ENCODE measurements at regions not wholly inside any gene's neighbourhood (a gene's known extent, or its start where the extent isn't known, plus 50 kb on each side); places are given as distances from the start of the nearest gene placed in this dataset.

GRCh38 chr7:24406789-24407299 is 122.9 kb downstream of the NPY start:
- H3K4me3 Mint-ChIP-seq, result no peak overlapping the region
- no peak overlapping the region for H3K27ac Mint-ChIP-seq
- H3K4me1 Mint-ChIP-seq, result peaks cover 6 to 10% (median 8%) of the 10 kb centered on the region in 3 donors
- H3K9me3 Mint-ChIP-seq, result no peaks in the 10 kb centered on the region
- H3K36me3 Mint-ChIP-seq, result peaks cover 2% of the 10 kb centered on the region
- peaks cover 4% of the 10 kb centered on the region for H3K27me3 Mint-ChIP-seq

- Mint-ChIP-seq H3K4me3 (no peak overlapping the region), H3K4me1 (peaks cover 3 to 7% (median 5%) of the 10 kb centered on the region in 3 donors), H3K36me3 (peaks cover 4% of the 10 kb centered on the region), H3K27ac (no peak overlapping the region), H3K9me3 (peaks cover 0 to 5% (median 0%) of the 10 kb centered on the region in 3 donors), H3K27me3 (peaks cover 3% of the 10 kb centered on the region)
These were observed 124.0 kb downstream of the NPY start for GRCh38 chr7:24407965-24408364.

GRCh38 chr7:24408798-24409430 is 124.9 kb downstream of the NPY start:
- peaks cover 0 to 14% (median 2%) of the 10 kb centered on the region in 3 donors for H3K9me3 Mint-ChIP-seq

GRCh38 chr7:24409431-24410024 is 125.5 kb downstream of the NPY start:
- H3K27me3 Mint-ChIP-seq, result peaks cover 3% of the 10 kb centered on the region
- peaks cover 7% of the 10 kb centered on the region for H3K36me3 Mint-ChIP-seq
- no peak overlapping the region for H3K27ac Mint-ChIP-seq

More at GRCh38 chr7:24408798-24409430, 124.9 kb downstream of the NPY start:
- Mint-ChIP-seq H3K27me3 (peaks cover 3% of the 10 kb centered on the region), H3K4me1 (peaks cover 3 to 7% (median 5%) of the 10 kb centered on the region in 3 donors), H3K4me3 (no peak overlapping the region), H3K27ac (no peak overlapping the region), H3K36me3 (peaks cover 7% of the 10 kb centered on the region)

GRCh38 chr7:24411226-24411625 is 127.2 kb downstream of the NPY start:
- Mint-ChIP-seq H3K4me1 (peaks cover under 1 to 2% (median 1%) of the 10 kb centered on the region in 3 donors), H3K9me3 (peaks cover 0 to 19% (median 6%) of the 10 kb centered on the region in 3 donors), H3K4me3 (no peak overlapping the region), H3K27me3 (peaks cover 3% of the 10 kb centered on the region), H3K27ac (no peak overlapping the region), H3K36me3 (peaks cover 7% of the 10 kb centered on the region)

More at GRCh38 chr7:24409431-24410024, 125.5 kb downstream of the NPY start:
- peaks cover 3 to 7% (median 5%) of the 10 kb centered on the region in 3 donors for H3K4me1 Mint-ChIP-seq
- no peak overlapping the region for H3K4me3 Mint-ChIP-seq
- H3K9me3 Mint-ChIP-seq, result peaks cover 0 to 19% (median 6%) of the 10 kb centered on the region in 3 donors

- Mint-ChIP-seq H3K36me3 (peaks cover 2% of the 10 kb centered on the region), H3K9me3 (peaks cover 0 to 16% (median 6%) of the 10 kb centered on the region in 3 donors), H3K4me1 (no peaks in the 10 kb centered on the region), H3K27ac (no peak overlapping the region), H3K27me3 (no peaks in the 10 kb centered on the region), H3K4me3 (no peak overlapping the region)
These were observed 133.6 kb downstream of the NPY start for GRCh38 chr7:24417526-24418120.

- no peak overlapping the region for H3K27ac Mint-ChIP-seq
- no peak overlapping the region for H3K4me3 Mint-ChIP-seq
- H3K36me3 Mint-ChIP-seq, result no peaks in the 10 kb centered on the region
- no peaks in the 10 kb centered on the region for H3K27me3 Mint-ChIP-seq
- H3K9me3 Mint-ChIP-seq, result peaks cover 0 to 3% (median 3%) of the 10 kb centered on the region in 3 donors
- H3K4me1 Mint-ChIP-seq, result no peaks in the 10 kb centered on the region
These were observed 135.1 kb downstream of the NPY start for GRCh38 chr7:24419077-24419476.

GRCh38 chr7:24419511-24419910 is 135.5 kb downstream of the NPY start:
- no peaks in the 10 kb centered on the region for H3K9me3 Mint-ChIP-seq
- no peaks in the 10 kb centered on the region for H3K4me1 Mint-ChIP-seq
- no peaks in the 10 kb centered on the region for H3K36me3 Mint-ChIP-seq
- no peak overlapping the region for H3K27ac Mint-ChIP-seq
- no peak overlapping the region for H3K4me3 Mint-ChIP-seq
- no peaks in the 10 kb centered on the region for H3K27me3 Mint-ChIP-seq

- Mint-ChIP-seq H3K27ac (no peak overlapping the region), H3K4me1 (no peaks in the 10 kb centered on the region), H3K4me3 (no peak overlapping the region), H3K9me3 (peaks cover 3 to 10% (median 6%) of the 10 kb centered on the region in 3 donors), H3K36me3 (peaks cover 3% of the 10 kb centered on the region), H3K27me3 (peaks cover 1% of the 10 kb centered on the region)
These were observed 138.5 kb downstream of the NPY start for GRCh38 chr7:24422441-24423010.

- H3K36me3 Mint-ChIP-seq, result peaks cover 3% of the 10 kb centered on the region
- peaks cover 1% of the 10 kb centered on the region for H3K27me3 Mint-ChIP-seq
- no peak overlapping the region for H3K4me3 Mint-ChIP-seq
- H3K27ac Mint-ChIP-seq, result no peak overlapping the region
- no peaks in the 10 kb centered on the region for H3K4me1 Mint-ChIP-seq
- H3K9me3 Mint-ChIP-seq, result peaks cover 3 to 10% (median 6%) of the 10 kb centered on the region in 3 donors
These were observed 141.7 kb downstream of the NPY start for GRCh38 chr7:24425664-24426063.

GRCh38 chr7:24427048-24427447 is 143.1 kb downstream of the NPY start:
- Mint-ChIP-seq H3K36me3 (peaks cover 3% of the 10 kb centered on the region), H3K4me1 (no peaks in the 10 kb centered on the region), H3K27ac (no peak overlapping the region), H3K9me3 (peaks cover 3 to 10% (median 6%) of the 10 kb centered on the region in 3 donors), H3K4me3 (no peak overlapping the region), H3K27me3 (peaks cover 1% of the 10 kb centered on the region)

GRCh38 chr7:24428676-24429075 is 144.6 kb upstream of the PALS2 start:
- no peak overlapping the region for H3K27ac Mint-ChIP-seq
- H3K4me3 Mint-ChIP-seq, result peak overlapping the region in 1 of 4 donors; percentile 49
- peaks cover 1% of the 10 kb centered on the region for H3K27me3 Mint-ChIP-seq
- H3K9me3 Mint-ChIP-seq, result peaks cover 3 to 10% (median 6%) of the 10 kb centered on the region in 3 donors
- peaks cover 3% of the 10 kb centered on the region for H3K36me3 Mint-ChIP-seq
- no peaks in the 10 kb centered on the region for H3K4me1 Mint-ChIP-seq

GRCh38 chr7:24432677-24433076 is 140.6 kb upstream of the PALS2 start:
- Mint-ChIP-seq H3K4me3 (no peak overlapping the region), H3K9me3 (no peaks in the 10 kb centered on the region), H3K36me3 (no peaks in the 10 kb centered on the region), H3K4me1 (peaks cover 0 to 4% (median 0%) of the 10 kb centered on the region in 3 donors), H3K27me3 (no peaks in the 10 kb centered on the region), H3K27ac (no peak overlapping the region)

GRCh38 chr7:24434972-24435371 is 138.3 kb upstream of the PALS2 start:
- no peak overlapping the region for H3K27ac Mint-ChIP-seq
- no peaks in the 10 kb centered on the region for H3K9me3 Mint-ChIP-seq
- peak overlapping the region in 2 of 4 donors; percentile 25 to 57 for H3K4me3 Mint-ChIP-seq
- peaks cover 0 to 4% (median 0%) of the 10 kb centered on the region in 3 donors for H3K4me1 Mint-ChIP-seq
- H3K36me3 Mint-ChIP-seq, result peaks cover 4% of the 10 kb centered on the region
- H3K27me3 Mint-ChIP-seq, result no peaks in the 10 kb centered on the region

Measured in IgD-negative memory B cell (primary cell).